ENCODE measurements at regions not wholly inside any gene's neighbourhood (a gene's known extent, or its start where the extent isn't known, plus 50 kb on each side); places are given as distances from the start of the nearest gene placed in this dataset.
"Not testable (repeated sequence)": the region's sequence is repeated elsewhere in the genome, so short reads cannot be mapped to it uniquely, and the experiment has no call there.

DNA sequence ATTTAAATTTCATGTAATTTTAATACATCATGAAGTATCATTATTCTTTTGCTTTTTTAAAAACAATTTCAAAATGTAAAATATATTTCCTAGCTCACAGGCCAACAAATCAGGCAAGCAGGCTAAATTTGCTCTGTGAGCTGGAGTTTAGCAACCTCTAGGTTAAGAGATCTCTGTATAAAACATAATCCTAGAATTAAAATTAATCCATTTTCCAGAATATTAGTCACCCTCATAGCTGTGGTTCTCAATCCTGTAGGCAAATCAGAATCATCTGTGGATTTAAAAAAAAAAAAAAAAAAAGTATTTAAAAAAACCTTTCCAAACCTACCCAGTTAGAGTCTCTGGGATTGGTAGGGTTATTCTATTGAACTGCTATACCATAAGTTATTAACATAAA is 209.7 kb downstream of the MINAR1 start:
- ATAC-seq (no peak), DNase-seq (no peak)
- peaks cover 0 to 5% (median 0%) of the 10 kb centered on the region in 9 donors for H3K27me3 ChIP-seq
- H3K4me1 ChIP-seq: no peaks in the 10 kb centered on the region
- no peaks in the 10 kb centered on the region for H3K36me3 ChIP-seq
- H3K9me3 ChIP-seq: peaks cover 0 to 37% (median 3%) of the 10 kb centered on the region in 12 donors
- TF ChIP-seq, protein P1, sequence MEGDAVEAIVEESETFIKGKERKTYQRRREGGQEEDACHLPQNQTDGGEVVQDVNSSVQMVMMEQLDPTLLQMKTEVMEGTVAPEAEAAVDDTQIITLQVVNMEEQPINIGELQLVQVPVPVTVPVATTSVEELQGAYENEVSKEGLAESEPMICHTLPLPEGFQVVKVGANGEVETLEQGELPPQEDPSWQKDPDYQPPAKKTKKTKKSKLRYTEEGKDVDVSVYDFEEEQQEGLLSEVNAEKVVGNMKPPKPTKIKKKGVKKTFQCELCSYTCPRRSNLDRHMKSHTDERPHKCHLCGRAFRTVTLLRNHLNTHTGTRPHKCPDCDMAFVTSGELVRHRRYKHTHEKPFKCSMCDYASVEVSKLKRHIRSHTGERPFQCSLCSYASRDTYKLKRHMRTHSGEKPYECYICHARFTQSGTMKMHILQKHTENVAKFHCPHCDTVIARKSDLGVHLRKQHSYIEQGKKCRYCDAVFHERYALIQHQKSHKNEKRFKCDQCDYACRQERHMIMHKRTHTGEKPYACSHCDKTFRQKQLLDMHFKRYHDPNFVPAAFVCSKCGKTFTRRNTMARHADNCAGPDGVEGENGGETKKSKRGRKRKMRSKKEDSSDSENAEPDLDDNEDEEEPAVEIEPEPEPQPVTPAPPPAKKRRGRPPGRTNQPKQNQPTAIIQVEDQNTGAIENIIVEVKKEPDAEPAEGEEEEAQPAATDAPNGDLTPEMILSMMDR (IDR thresholded peaks at IDR 0.05): no peak
- TF ChIP-seq POLR2A (IDR thresholded peaks at IDR 0.05): no peak
- H3K27ac ChIP-seq: no peak overlapping the region
- intact Hi-C loops (cut with DNase I): loop anchor here in 1 of 10 donors (10.0 kb wide), 1 partner anchor 163 kb away; no protein-coding TSS in a partner anchor
- no peak overlapping the region for H3K4me3 ChIP-seq

DNA sequence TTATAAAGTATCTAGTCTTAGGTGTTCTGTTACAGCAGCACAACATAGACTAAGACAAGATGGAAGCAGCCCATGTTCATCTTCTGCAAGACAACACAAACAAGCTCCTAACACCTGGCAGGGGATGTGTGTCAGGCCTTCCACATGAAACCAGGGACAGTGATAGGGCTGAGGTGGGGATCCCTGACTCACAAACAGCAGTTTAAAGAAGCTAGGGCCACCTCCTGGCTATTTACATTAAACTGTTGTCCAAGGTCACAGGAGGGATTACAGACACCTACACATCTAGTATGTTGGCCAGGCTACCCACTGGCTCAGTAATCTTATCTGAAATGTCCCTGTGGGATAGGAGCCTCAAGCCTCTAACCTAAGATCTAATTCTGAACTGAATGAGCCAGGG is 211.3 kb downstream of the MINAR1 start:
- H3K9me3 ChIP-seq: peaks cover 0 to 39% (median 3%) of the 10 kb centered on the region in 12 donors
- DNase-seq: no peak
- ATAC-seq: no peak
- peaks cover 0 to 5% (median 0%) of the 10 kb centered on the region in 9 donors for H3K27me3 ChIP-seq
- H3K36me3 ChIP-seq: no peaks in the 10 kb centered on the region
- intact Hi-C loops (cut with DNase I): loop anchor here in 1 of 10 donors (10.0 kb wide), 1 partner anchor 161 kb away; no protein-coding TSS in a partner anchor
- no peaks in the 10 kb centered on the region for H3K4me1 ChIP-seq
- TF ChIP-seq, protein P1 (IDR thresholded peaks at IDR 0.05): no peak
- TF ChIP-seq POLR2A (IDR thresholded peaks at IDR 0.05): no peak
- no peak overlapping the region for H3K27ac ChIP-seq
- H3K4me3 ChIP-seq: no peak overlapping the region

DNA sequence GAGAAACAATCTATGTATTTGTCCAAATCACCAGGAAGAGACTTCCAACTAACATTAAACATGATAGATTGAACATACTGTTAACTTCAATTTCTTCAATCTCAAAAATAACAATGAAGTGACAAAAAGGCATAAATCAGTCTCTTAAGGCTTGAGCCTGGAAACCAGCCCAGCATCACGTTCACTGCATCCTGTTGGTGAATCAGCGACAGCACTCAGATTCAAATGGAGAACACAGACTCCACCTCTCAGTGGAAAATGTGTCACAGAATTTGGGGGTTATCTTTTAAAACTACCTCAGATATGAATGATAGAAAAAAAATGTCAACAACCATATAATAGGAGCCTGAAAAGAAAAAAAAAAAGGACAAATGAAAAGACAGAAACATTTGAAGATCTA is 212.0 kb downstream of the MINAR1 start:
- no peak for DNase-seq
- H3K4me1 ChIP-seq: no peaks in the 10 kb centered on the region
- no peak overlapping the region for H3K27ac ChIP-seq
- WGBS, 4 donors: 28 to 43% (median 36%) methylated on average over 2 of the region's 2 CpGs
- H3K4me3 ChIP-seq: no peak overlapping the region
- no peak for TF ChIP-seq POLR2A (IDR thresholded peaks at IDR 0.05)
- TF ChIP-seq, protein P1 (IDR thresholded peaks at IDR 0.05): no peak
- intact Hi-C loops (cut with DNase I): loop anchor here in 1 of 10 donors (10.0 kb wide), 1 partner anchor 161 kb away; no protein-coding TSS in a partner anchor
- peaks cover 0 to 39% (median 3%) of the 10 kb centered on the region in 12 donors for H3K9me3 ChIP-seq
- peaks cover 0 to 5% (median 0%) of the 10 kb centered on the region in 9 donors for H3K27me3 ChIP-seq
- H3K36me3 ChIP-seq: no peaks in the 10 kb centered on the region
- ATAC-seq: no peak

DNA sequence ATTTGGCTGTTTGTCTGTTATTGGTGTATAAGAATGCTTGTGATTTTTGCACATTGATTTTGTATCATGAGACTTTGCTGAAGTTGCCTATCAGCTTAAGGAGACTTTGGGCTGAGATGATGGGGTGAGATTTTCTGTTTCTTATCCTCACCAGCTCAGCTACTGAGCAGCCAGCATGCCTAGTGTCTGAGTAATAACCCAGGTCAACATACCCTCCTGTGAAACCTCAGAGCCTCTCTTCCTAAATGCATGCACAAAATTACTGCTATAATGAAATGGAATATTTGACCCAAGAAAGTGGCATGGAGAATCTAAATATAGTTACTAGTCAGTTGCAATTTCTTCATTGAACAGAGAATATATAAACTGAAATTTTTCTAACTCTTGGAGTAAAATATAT is 220.8 kb downstream of the MINAR1 start:
- H3K27me3 ChIP-seq; H3K9me3 ChIP-seq; H3K27ac ChIP-seq; H3K36me3 ChIP-seq; DNase-seq; ATAC-seq; intact Hi-C loops (cut with DNase I); H3K4me3 ChIP-seq; H3K4me1 ChIP-seq: not testable (repeated sequence)

DNA sequence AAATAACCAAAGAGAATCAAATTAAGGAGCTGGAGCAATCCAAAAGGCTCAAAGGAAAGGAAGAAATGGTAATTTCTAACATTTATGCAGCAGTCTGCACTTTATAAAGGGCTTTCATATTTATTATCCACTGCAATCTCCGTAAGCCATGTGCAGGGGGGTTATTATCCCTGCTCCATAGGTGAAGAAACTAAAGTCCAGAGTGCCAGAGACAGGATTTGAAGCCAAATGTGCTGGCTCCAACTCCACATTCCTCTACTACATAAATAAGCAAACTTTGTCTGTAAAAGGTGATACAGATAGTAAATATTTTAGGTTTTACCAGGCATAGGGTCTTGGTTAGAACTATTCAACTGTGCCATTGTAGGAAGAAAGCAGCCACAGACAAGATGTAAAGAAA is 221.4 kb downstream of the MINAR1 start:
- H3K27ac ChIP-seq: no peak overlapping the region
- 56 to 69% (median 61%) methylated on average over 1 of the region's 1 CpG for WGBS, 4 donors
- ATAC-seq (no peak), DNase-seq (no peak)
- peaks cover 0 to 5% (median 0%) of the 10 kb centered on the region in 9 donors for H3K27me3 ChIP-seq
- TF ChIP-seq, protein P1 (IDR thresholded peaks at IDR 0.05): no peak
- TF ChIP-seq POLR2A (IDR thresholded peaks at IDR 0.05): no peak
- intact Hi-C loops (cut with DNase I): no loop called here
- H3K4me1 ChIP-seq: no peaks in the 10 kb centered on the region
- no peaks in the 10 kb centered on the region for H3K36me3 ChIP-seq
- H3K9me3 ChIP-seq: peaks cover 0 to 9% (median 0%) of the 10 kb centered on the region in 12 donors
- H3K4me3 ChIP-seq: no peak overlapping the region
